ENCODE measurements at regions not wholly inside any gene's neighbourhood (a gene's known extent, or its start where the extent isn't known, plus 50 kb on each side); places are given as distances from the start of the nearest gene placed in this dataset.

- TF ChIP-seq CTCF (IDR thresholded peaks at IDR 0.05), result no peak
- no peak for TF ChIP-seq ZFX (IDR thresholded peaks at IDR 0.05; ENCODE audit: borderline replicate concordance)
These were observed 96.2 kb upstream of the ROBO2 start for GRCh38 chr3:76943671-76944070.
